ENCODE measurements at regions not wholly inside any gene's neighbourhood (a gene's known extent, or its start where the extent isn't known, plus 50 kb on each side); places are given as distances from the start of the nearest gene placed in this dataset.
A peak's percentile ranks its signal among the peaks of the same experiment; 100 is the strongest.
"Not testable (repeated sequence)": the region's sequence is repeated elsewhere in the genome, so short reads cannot be mapped to it uniquely, and the experiment has no call there.

GRCh38 chr2:64277101-64277849 lies 133.1 kb upstream of the PELI1 start:
- DNase-seq, result no peak
- no peaks in the 10 kb centered on the region for H3K36me3 ChIP-seq
- TF ChIP-seq CTCF (IDR thresholded peaks at IDR 0.05), result no peak
- no peak for TF ChIP-seq POLR2A (IDR thresholded peaks at IDR 0.05)
- H3K9me3 ChIP-seq, result no peaks in the 10 kb centered on the region
- H3K4me3 ChIP-seq, result no peak overlapping the region
- H3K27me3 ChIP-seq, result no peaks in the 10 kb centered on the region
- peaks cover 0 to 35% (median 6%) of the 10 kb centered on the region in 4 donors for H3K4me1 ChIP-seq
- H3K27ac ChIP-seq, result peak overlapping the region in 1 of 4 donors; percentile 48

- not testable (repeated sequence) for H3K4me3 ChIP-seq, H3K27ac ChIP-seq, DNase-seq, H3K27me3 ChIP-seq, H3K36me3 ChIP-seq, H3K9me3 ChIP-seq
- H3K4me1 ChIP-seq, result peaks cover 3 to 22% (median 6%) of the 10 kb centered on the region in 4 donors
Measured at GRCh38 chr2:64280812-64281211, 136.6 kb upstream of the PELI1 start.

GRCh38 chr2:64283006-64283570 lies 138.9 kb upstream of the PELI1 start:
- Histone ChIP-seq H3K27ac (peak overlapping the region; percentile 20 to 72 (median 61)), H3K27me3 (no peaks in the 10 kb centered on the region)
- TF ChIP-seq CTCF (IDR thresholded peaks at IDR 0.05) (no peak), POLR2A (IDR thresholded peaks at IDR 0.05) (no peak)

GRCh38 chr2:64283641-64284361 lies 139.6 kb upstream of the PELI1 start:
- H3K4me3 ChIP-seq, result peak overlapping the region in 1 of 4 donors; percentile 20
- no peaks in the 10 kb centered on the region for H3K36me3 ChIP-seq
- H3K27me3 ChIP-seq, result no peaks in the 10 kb centered on the region
- no peak for TF ChIP-seq CTCF (IDR thresholded peaks at IDR 0.05)
- TF ChIP-seq POLR2A (IDR thresholded peaks at IDR 0.05), result no peak
- no peaks in the 10 kb centered on the region for H3K9me3 ChIP-seq
- DNase-seq, result peak in 1 of 3 donors; percentile 56
- peaks cover 3 to 12% (median 6%) of the 10 kb centered on the region in 4 donors for H3K4me1 ChIP-seq
- peak overlapping the region; percentile 20 to 72 (median 61) for H3K27ac ChIP-seq

More at GRCh38 chr2:64283006-64283570, 138.9 kb upstream of the PELI1 start:
- Histone ChIP-seq H3K9me3 (no peaks in the 10 kb centered on the region), H3K4me3 (peak overlapping the region in 1 of 4 donors; percentile 20), H3K4me1 (peaks cover 3 to 12% (median 6%) of the 10 kb centered on the region in 4 donors), H3K36me3 (no peaks in the 10 kb centered on the region)
- no peak for DNase-seq

- H3K4me3 ChIP-seq, result no peak overlapping the region
- no peaks in the 10 kb centered on the region for H3K27me3 ChIP-seq
- no peak overlapping the region for H3K27ac ChIP-seq
- no peaks in the 10 kb centered on the region for H3K36me3 ChIP-seq
- no peak for DNase-seq
- peaks cover 3 to 12% (median 6%) of the 10 kb centered on the region in 4 donors for H3K4me1 ChIP-seq
- no peak for TF ChIP-seq CTCF (IDR thresholded peaks at IDR 0.05)
- no peak for TF ChIP-seq POLR2A (IDR thresholded peaks at IDR 0.05)
- no peaks in the 10 kb centered on the region for H3K9me3 ChIP-seq
Measured at GRCh38 chr2:64284751-64285150, 140.5 kb upstream of the PELI1 start.

Data from Peyer's patch (tissue), 4 donors.